ENCODE measurements at regions not wholly inside any gene's neighbourhood (a gene's known extent, or its start where the extent isn't known, plus 50 kb on each side); places are given as distances from the start of the nearest gene placed in this dataset.

DNA sequence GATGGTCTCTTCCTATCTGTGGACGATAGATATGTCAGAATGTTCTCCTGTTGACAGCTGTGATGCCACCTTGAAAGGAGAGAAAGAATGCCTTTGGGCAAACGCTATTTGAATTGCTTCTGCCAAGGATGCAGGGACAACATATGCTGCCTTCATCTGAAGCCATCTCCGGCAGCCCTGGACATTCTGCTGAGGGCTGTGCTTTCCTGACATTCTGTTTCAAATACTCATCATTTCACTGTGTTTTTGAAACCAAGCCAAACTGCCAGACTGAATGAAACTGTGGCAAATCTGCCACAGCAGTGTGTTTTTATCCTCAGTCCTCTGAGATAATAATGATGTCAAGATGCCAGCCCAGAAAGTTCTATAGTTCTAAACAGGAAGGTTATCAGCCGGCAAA, 85.8 kb upstream of the BCAT1 start:
- H3K36me3 ChIP-seq: no peaks in the 10 kb centered on the region
- no peak overlapping the region for H3K4me3 ChIP-seq
- H3K4me1 ChIP-seq: no peaks in the 10 kb centered on the region
- no peaks in the 10 kb centered on the region for H3K9me3 ChIP-seq
- DNase-seq (no peak), ATAC-seq (no peak)
- H3K27me3 ChIP-seq: peaks cover 0 to 3% (median 0%) of the 10 kb centered on the region in 9 donors
- no peak overlapping the region for H3K27ac ChIP-seq
- 47 to 63% (median 61%) methylated on average over 4 of the region's 4 CpGs for WGBS, 4 donors
- TF ChIP-seq, protein P1, sequence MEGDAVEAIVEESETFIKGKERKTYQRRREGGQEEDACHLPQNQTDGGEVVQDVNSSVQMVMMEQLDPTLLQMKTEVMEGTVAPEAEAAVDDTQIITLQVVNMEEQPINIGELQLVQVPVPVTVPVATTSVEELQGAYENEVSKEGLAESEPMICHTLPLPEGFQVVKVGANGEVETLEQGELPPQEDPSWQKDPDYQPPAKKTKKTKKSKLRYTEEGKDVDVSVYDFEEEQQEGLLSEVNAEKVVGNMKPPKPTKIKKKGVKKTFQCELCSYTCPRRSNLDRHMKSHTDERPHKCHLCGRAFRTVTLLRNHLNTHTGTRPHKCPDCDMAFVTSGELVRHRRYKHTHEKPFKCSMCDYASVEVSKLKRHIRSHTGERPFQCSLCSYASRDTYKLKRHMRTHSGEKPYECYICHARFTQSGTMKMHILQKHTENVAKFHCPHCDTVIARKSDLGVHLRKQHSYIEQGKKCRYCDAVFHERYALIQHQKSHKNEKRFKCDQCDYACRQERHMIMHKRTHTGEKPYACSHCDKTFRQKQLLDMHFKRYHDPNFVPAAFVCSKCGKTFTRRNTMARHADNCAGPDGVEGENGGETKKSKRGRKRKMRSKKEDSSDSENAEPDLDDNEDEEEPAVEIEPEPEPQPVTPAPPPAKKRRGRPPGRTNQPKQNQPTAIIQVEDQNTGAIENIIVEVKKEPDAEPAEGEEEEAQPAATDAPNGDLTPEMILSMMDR (IDR thresholded peaks at IDR 0.05): no peak
- no peak for TF ChIP-seq POLR2A (IDR thresholded peaks at IDR 0.05)
- intact Hi-C loops (cut with DNase I): no loop called here

DNA sequence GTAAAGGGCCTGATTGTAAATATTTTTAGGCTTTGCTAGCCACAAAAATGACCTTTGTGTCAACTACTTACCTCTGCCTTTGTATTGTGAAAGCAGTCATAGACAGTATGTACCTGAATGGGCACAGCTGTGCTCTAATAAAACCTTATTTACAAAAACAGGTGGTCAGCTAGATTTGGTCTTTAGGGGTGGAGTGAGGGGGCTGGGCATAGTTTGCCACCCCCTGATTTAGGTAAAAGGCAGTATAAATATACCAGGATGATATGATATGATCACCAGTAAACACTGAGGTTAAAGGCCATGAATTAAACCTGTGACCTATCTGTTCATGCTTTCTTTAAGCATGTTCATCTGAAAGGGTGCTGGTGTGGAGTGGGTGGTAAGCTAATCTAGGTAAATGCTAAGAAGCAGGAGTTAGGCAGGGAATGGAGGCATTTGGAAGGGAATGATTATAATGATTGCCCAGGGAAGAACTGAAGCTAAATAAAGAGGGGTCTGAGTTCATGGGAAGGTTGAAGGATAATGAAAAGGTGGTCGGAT, 77.1 kb upstream of the BCAT1 start:
- TF ChIP-seq, protein P1 (IDR thresholded peaks at IDR 0.05): no peak
- TF ChIP-seq POLR2A (IDR thresholded peaks at IDR 0.05): no peak
- H3K27ac ChIP-seq: no peak overlapping the region
- no peaks in the 10 kb centered on the region for H3K4me1 ChIP-seq
- 89 to 98% (median 94%) methylated on average over 1 of the region's 1 CpG for WGBS, 4 donors
- no peaks in the 10 kb centered on the region for H3K27me3 ChIP-seq
- H3K36me3 ChIP-seq: no peaks in the 10 kb centered on the region
- H3K4me3 ChIP-seq: no peak overlapping the region
- ATAC-seq (no peak), DNase-seq (no peak)
- intact Hi-C loops (cut with DNase I): no loop called here
- no peaks in the 10 kb centered on the region for H3K9me3 ChIP-seq

DNA sequence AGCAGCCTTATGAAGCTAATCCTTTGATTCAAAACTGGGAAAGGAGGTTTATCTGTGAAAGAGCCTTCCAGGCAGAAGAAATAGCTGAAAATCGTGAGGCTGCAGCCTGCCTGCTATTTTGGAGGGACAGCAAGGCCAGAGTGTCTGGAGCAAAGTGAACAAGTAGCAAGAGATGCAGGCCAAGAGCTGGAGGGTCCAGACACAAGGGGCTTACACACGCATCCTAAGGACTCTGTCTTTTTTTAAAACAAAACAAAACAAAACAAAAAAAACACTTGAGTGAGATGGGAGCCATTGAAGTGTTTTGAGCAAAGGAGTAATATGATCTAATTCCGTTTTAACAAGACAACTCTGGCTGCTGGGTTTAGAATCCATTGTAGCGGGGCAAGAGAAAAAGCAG, 76.4 kb upstream of the BCAT1 start:
- WGBS, 4 donors: 63 to 75% (median 75%) methylated on average over 4 of the region's 4 CpGs
- ATAC-seq (no peak), DNase-seq (no peak)
- H3K9me3 ChIP-seq: peaks cover 0 to 2% (median 0%) of the 10 kb centered on the region in 12 donors
- H3K4me1 ChIP-seq: no peaks in the 10 kb centered on the region
- H3K27ac ChIP-seq: no peak overlapping the region
- intact Hi-C loops (cut with DNase I): no loop called here
- H3K36me3 ChIP-seq: no peaks in the 10 kb centered on the region
- no peaks in the 10 kb centered on the region for H3K27me3 ChIP-seq
- no peak overlapping the region for H3K4me3 ChIP-seq
- TF ChIP-seq, protein P1 (IDR thresholded peaks at IDR 0.05): no peak
- no peak for TF ChIP-seq POLR2A (IDR thresholded peaks at IDR 0.05)

DNA sequence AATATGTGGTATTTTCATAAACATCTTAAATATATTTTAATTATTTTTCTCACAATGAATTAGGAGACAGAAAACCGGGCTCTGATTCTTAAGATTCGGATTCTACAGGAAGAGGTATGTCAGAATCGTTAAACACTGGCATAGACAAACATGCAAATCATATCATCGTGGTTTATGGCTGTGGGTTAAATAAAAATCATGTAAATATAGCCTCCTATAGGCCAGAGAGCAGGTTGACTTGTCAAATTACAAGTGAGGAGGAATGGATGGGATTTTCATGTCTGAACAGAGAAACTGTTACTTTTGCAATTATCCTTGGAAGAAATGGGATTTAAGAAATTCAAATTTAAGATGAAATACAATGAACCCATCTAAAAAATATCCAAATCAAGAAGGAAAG, 74.9 kb upstream of the BCAT1 start:
- no peak overlapping the region for H3K27ac ChIP-seq
- no peak for TF ChIP-seq POLR2A (IDR thresholded peaks at IDR 0.05)
- TF ChIP-seq, protein P1 (IDR thresholded peaks at IDR 0.05): no peak
- 71 to 77% (median 72%) methylated on average over 4 of the region's 4 CpGs for WGBS, 4 donors
- intact Hi-C loops (cut with DNase I): no loop called here
- DNase-seq (no peak), ATAC-seq (no peak)
- no peaks in the 10 kb centered on the region for H3K27me3 ChIP-seq
- no peaks in the 10 kb centered on the region for H3K4me1 ChIP-seq
- no peaks in the 10 kb centered on the region for H3K36me3 ChIP-seq
- H3K4me3 ChIP-seq: no peak overlapping the region
- H3K9me3 ChIP-seq: peaks cover 0 to 17% (median 3%) of the 10 kb centered on the region in 12 donors

Data from heart left ventricle (tissue), 16 donors.